ENCODE measurements at regions not wholly inside any gene's neighbourhood (a gene's known extent, or its start where the extent isn't known, plus 50 kb on each side); places are given as distances from the start of the nearest gene placed in this dataset.
A peak's percentile ranks its signal among the peaks of the same experiment; 100 is the strongest.
"Not testable (repeated sequence)": the region's sequence is repeated elsewhere in the genome, so short reads cannot be mapped to it uniquely, and the experiment has no call there.

- DNase-seq: peak in 1 of 10 donors; percentile 17
- intact Hi-C loops (cut with DNase I): no loop called here
Observed at GRCh38 chr11:45754741-45755140, 50.2 kb upstream of the SLC35C1 start.

GRCh38 chr11:45754261-45754709, 50.7 kb upstream of the SLC35C1 start:
- peak in 1 of 10 donors; percentile 78 for DNase-seq
- intact Hi-C loops (cut with DNase I): no loop called here

GRCh38 chr11:45752106-45752505, 52.8 kb upstream of the SLC35C1 start:
- DNase-seq: peak in 1 of 10 donors; percentile 51
- intact Hi-C loops (cut with DNase I): no loop called here

GRCh38 chr11:45751430-45751829, 53.5 kb upstream of the SLC35C1 start:
- intact Hi-C loops (cut with DNase I): no loop called here
- peak in 8 of 10 donors; percentile 41 to 94 (median 67) for DNase-seq

- intact Hi-C loops (cut with DNase I): no loop called here
- peak in 2 of 10 donors; percentile 19 to 83 for DNase-seq
Observed at GRCh38 chr11:45750439-45750838, 54.5 kb upstream of the SLC35C1 start.

- peak in 1 of 10 donors; percentile 26 for DNase-seq
- intact Hi-C loops (cut with DNase I): no loop called here
Observed at GRCh38 chr11:45748801-45749200, 56.1 kb upstream of the SLC35C1 start.

- peak in 6 of 10 donors; percentile 36 to 89 (median 64) for DNase-seq
- intact Hi-C loops (cut with DNase I): no loop called here
Observed at GRCh38 chr11:45745065-45745811, 59.7 kb upstream of the SLC35C1 start.

GRCh38 chr11:45743556-45744468, 61.1 kb upstream of the SLC35C1 start:
- intact Hi-C loops (cut with DNase I): no loop called here
- peak in 1 of 10 donors; percentile 27 for DNase-seq

GRCh38 chr11:45741582-45741981, 63.4 kb upstream of the SLC35C1 start:
- DNase-seq: no peak
- intact Hi-C loops (cut with DNase I): no loop called here

- intact Hi-C loops (cut with DNase I): no loop called here
- no peak for DNase-seq
Observed at GRCh38 chr11:45741032-45741431, 63.9 kb upstream of the SLC35C1 start.

GRCh38 chr11:45739866-45740265, 65.1 kb upstream of the SLC35C1 start:
- intact Hi-C loops (cut with DNase I): no loop called here
- no peak for DNase-seq

GRCh38 chr11:45739071-45739470, 65.9 kb upstream of the SLC35C1 start:
- intact Hi-C loops (cut with DNase I); DNase-seq: not testable (repeated sequence)

GRCh38 chr11:45738194-45738593, 66.8 kb upstream of the SLC35C1 start:
- intact Hi-C loops (cut with DNase I); DNase-seq: not testable (repeated sequence)

- intact Hi-C loops (cut with DNase I): no loop called here
- no peak for DNase-seq
Observed at GRCh38 chr11:45737056-45737455, 67.9 kb upstream of the SLC35C1 start.

- DNase-seq: no peak
- intact Hi-C loops (cut with DNase I): no loop called here
Observed at GRCh38 chr11:45736424-45736823, 68.5 kb upstream of the SLC35C1 start.

- intact Hi-C loops (cut with DNase I): no loop called here
- no peak for DNase-seq
Observed at GRCh38 chr11:45733176-45733575, 67.8 kb upstream of the CHST1 start.

- intact Hi-C loops (cut with DNase I): no loop called here
- no peak for DNase-seq
Observed at GRCh38 chr11:45732343-45732742, 66.9 kb upstream of the CHST1 start.

- DNase-seq; intact Hi-C loops (cut with DNase I): not testable (repeated sequence)
Observed at GRCh38 chr11:45731171-45731570, 65.7 kb upstream of the CHST1 start.

- no peak for DNase-seq
- intact Hi-C loops (cut with DNase I): no loop called here
Observed at GRCh38 chr11:45730014-45730413, 64.6 kb upstream of the CHST1 start.

GRCh38 chr11:45726493-45727054, 61.2 kb upstream of the CHST1 start:
- DNase-seq: no peak
- intact Hi-C loops (cut with DNase I): no loop called here
